ENCODE measurements at regions not wholly inside any gene's neighbourhood (a gene's known extent, or its start where the extent isn't known, plus 50 kb on each side); places are given as distances from the start of the nearest gene placed in this dataset.
"Not testable (repeated sequence)": the region's sequence is repeated elsewhere in the genome, so short reads cannot be mapped to it uniquely, and the experiment has no call there.

GRCh38 chr2:128413718-128414341 is 95.2 kb upstream of the HS6ST1 start:
- Histone ChIP-seq H3K27ac (ENCODE audit: low read length) (no peak overlapping the region), H3K27me3 (ENCODE audit: insufficient read depth, low read length) (no peaks in the 10 kb centered on the region), H3K4me1 (ENCODE audit: insufficient read depth, low read length) (no peaks in the 10 kb centered on the region; the same call in 1 of the 2 replicates), H3K9ac (ENCODE audit: low read depth, low read length) (no peak overlapping the region), H3K9me3 (ENCODE audit: insufficient read depth, low read depth, low read length) (no peaks in the 10 kb centered on the region), H3K4me3 (ENCODE audit: low read length) (no peak overlapping the region), H3K36me3 (ENCODE audit: insufficient read depth, low read depth, low read length) (no peaks in the 10 kb centered on the region)

- Histone ChIP-seq H3K27ac (ENCODE audit: low read length) (no peak overlapping the region), H3K9me3 (ENCODE audit: insufficient read depth, low read depth, low read length) (no peaks in the 10 kb centered on the region), H3K9ac (ENCODE audit: low read depth, low read length) (no peak overlapping the region), H3K36me3 (ENCODE audit: insufficient read depth, low read depth, low read length) (no peaks in the 10 kb centered on the region), H3K4me3 (ENCODE audit: low read length) (no peak overlapping the region), H3K4me1 (ENCODE audit: insufficient read depth, low read length) (no peaks in the 10 kb centered on the region; the same call in 1 of the 2 replicates), H3K27me3 (ENCODE audit: insufficient read depth, low read length) (no peaks in the 10 kb centered on the region)
Measured at GRCh38 chr2:128414351-128414750, 95.7 kb upstream of the HS6ST1 start.

GRCh38 chr2:128414946-128415778 is 96.5 kb upstream of the HS6ST1 start:
- Histone ChIP-seq H3K4me3 (ENCODE audit: low read length) (no peak overlapping the region), H3K9me3 (ENCODE audit: insufficient read depth, low read depth, low read length) (no peaks in the 10 kb centered on the region), H3K27ac (ENCODE audit: low read length) (no peak overlapping the region), H3K36me3 (ENCODE audit: insufficient read depth, low read depth, low read length) (no peaks in the 10 kb centered on the region), H3K27me3 (ENCODE audit: insufficient read depth, low read length) (no peaks in the 10 kb centered on the region), H3K9ac (ENCODE audit: low read depth, low read length) (no peak overlapping the region), H3K4me1 (ENCODE audit: insufficient read depth, low read length) (no peaks in the 10 kb centered on the region; the same call in 1 of the 2 replicates)

- no peaks in the 10 kb centered on the region for H3K36me3 ChIP-seq (ENCODE audit: insufficient read depth, low read depth, low read length)
- H3K27me3 ChIP-seq (ENCODE audit: insufficient read depth, low read length), result no peaks in the 10 kb centered on the region
- no peak overlapping the region for H3K4me3 ChIP-seq (ENCODE audit: low read length)
- H3K9ac ChIP-seq (ENCODE audit: low read depth, low read length), result no peak overlapping the region
- no peaks in the 10 kb centered on the region for H3K9me3 ChIP-seq (ENCODE audit: insufficient read depth, low read depth, low read length)
- H3K4me1 ChIP-seq (ENCODE audit: insufficient read depth, low read length), result no peaks in the 10 kb centered on the region; the same call in 1 of the 2 replicates
- no peak overlapping the region for H3K27ac ChIP-seq (ENCODE audit: low read length)
Measured at GRCh38 chr2:128415779-128416061, 97.1 kb upstream of the HS6ST1 start.

GRCh38 chr2:128416109-128416785 is 97.6 kb upstream of the HS6ST1 start:
- Histone ChIP-seq H3K27me3 (ENCODE audit: insufficient read depth, low read length) (no peaks in the 10 kb centered on the region), H3K27ac (ENCODE audit: low read length) (no peak overlapping the region), H3K4me1 (ENCODE audit: insufficient read depth, low read length) (no peaks in the 10 kb centered on the region; the same call in 1 of the 2 replicates), H3K9me3 (ENCODE audit: insufficient read depth, low read depth, low read length) (no peaks in the 10 kb centered on the region), H3K36me3 (ENCODE audit: insufficient read depth, low read depth, low read length) (no peaks in the 10 kb centered on the region), H3K9ac (ENCODE audit: low read depth, low read length) (no peak overlapping the region), H3K4me3 (ENCODE audit: low read length) (no peak overlapping the region)

- no peaks in the 10 kb centered on the region for H3K36me3 ChIP-seq (ENCODE audit: insufficient read depth, low read depth, low read length)
- H3K9me3 ChIP-seq (ENCODE audit: insufficient read depth, low read depth, low read length), result no peaks in the 10 kb centered on the region
- H3K27me3 ChIP-seq (ENCODE audit: insufficient read depth, low read length), result no peaks in the 10 kb centered on the region
- no peak overlapping the region for H3K9ac ChIP-seq (ENCODE audit: low read depth, low read length)
- H3K4me3 ChIP-seq (ENCODE audit: low read length), result no peak overlapping the region
- H3K4me1 ChIP-seq (ENCODE audit: insufficient read depth, low read length), result no peaks in the 10 kb centered on the region; the same call in 1 of the 2 replicates
- no peak overlapping the region for H3K27ac ChIP-seq (ENCODE audit: low read length)
Measured at GRCh38 chr2:128416806-128417205, 98.1 kb upstream of the HS6ST1 start.

GRCh38 chr2:128417264-128417663 is 98.6 kb upstream of the HS6ST1 start:
- H3K9me3 ChIP-seq (ENCODE audit: insufficient read depth, low read depth, low read length); H3K27ac ChIP-seq (ENCODE audit: low read length); H3K4me1 ChIP-seq (ENCODE audit: insufficient read depth, low read length); H3K9ac ChIP-seq (ENCODE audit: low read depth, low read length); H3K36me3 ChIP-seq (ENCODE audit: insufficient read depth, low read depth, low read length); H3K4me3 ChIP-seq (ENCODE audit: low read length); H3K27me3 ChIP-seq (ENCODE audit: insufficient read depth, low read length): not testable (repeated sequence)

GRCh38 chr2:128420131-128420530 is 101.5 kb upstream of the HS6ST1 start:
- Histone ChIP-seq H3K36me3 (ENCODE audit: insufficient read depth, low read depth, low read length) (no peaks in the 10 kb centered on the region), H3K9ac (ENCODE audit: low read depth, low read length) (no peak overlapping the region), H3K9me3 (ENCODE audit: insufficient read depth, low read depth, low read length) (peaks cover 7% of the 10 kb centered on the region), H3K27me3 (ENCODE audit: insufficient read depth, low read length) (no peaks in the 10 kb centered on the region), H3K4me1 (ENCODE audit: insufficient read depth, low read length) (no peaks in the 10 kb centered on the region; the same call in 1 of the 2 replicates), H3K27ac (ENCODE audit: low read length) (no peak overlapping the region), H3K4me3 (ENCODE audit: low read length) (no peak overlapping the region)

GRCh38 chr2:128420776-128421175 is 102.1 kb upstream of the HS6ST1 start:
- H3K36me3 ChIP-seq (ENCODE audit: insufficient read depth, low read depth, low read length), result no peaks in the 10 kb centered on the region
- no peak overlapping the region for H3K27ac ChIP-seq (ENCODE audit: low read length)
- H3K9ac ChIP-seq (ENCODE audit: low read depth, low read length), result no peak overlapping the region
- no peaks in the 10 kb centered on the region for H3K27me3 ChIP-seq (ENCODE audit: insufficient read depth, low read length)
- no peak overlapping the region for H3K4me3 ChIP-seq (ENCODE audit: low read length)
- H3K4me1 ChIP-seq (ENCODE audit: insufficient read depth, low read length), result no peaks in the 10 kb centered on the region; the same call in 1 of the 2 replicates
- H3K9me3 ChIP-seq (ENCODE audit: insufficient read depth, low read depth, low read length), result peaks cover 7% of the 10 kb centered on the region

- Histone ChIP-seq H3K27ac (ENCODE audit: low read length) (no peak overlapping the region), H3K9ac (ENCODE audit: low read depth, low read length) (no peak overlapping the region), H3K36me3 (ENCODE audit: insufficient read depth, low read depth, low read length) (no peaks in the 10 kb centered on the region), H3K4me1 (ENCODE audit: insufficient read depth, low read length) (no peaks in the 10 kb centered on the region; the same call in 1 of the 2 replicates), H3K4me3 (ENCODE audit: low read length) (no peak overlapping the region), H3K9me3 (ENCODE audit: insufficient read depth, low read depth, low read length) (peaks cover 7% of the 10 kb centered on the region), H3K27me3 (ENCODE audit: insufficient read depth, low read length) (no peaks in the 10 kb centered on the region)
Measured at GRCh38 chr2:128421286-128421685, 102.6 kb upstream of the HS6ST1 start.

- Histone ChIP-seq H3K27me3 (ENCODE audit: insufficient read depth, low read length) (no peaks in the 10 kb centered on the region), H3K4me3 (ENCODE audit: low read length) (no peak overlapping the region), H3K4me1 (ENCODE audit: insufficient read depth, low read length) (no peaks in the 10 kb centered on the region), H3K9ac (ENCODE audit: low read depth, low read length) (no peak overlapping the region), H3K9me3 (ENCODE audit: insufficient read depth, low read depth, low read length) (peaks cover 7% of the 10 kb centered on the region), H3K27ac (ENCODE audit: low read length) (no peak overlapping the region), H3K36me3 (ENCODE audit: insufficient read depth, low read depth, low read length) (no peaks in the 10 kb centered on the region)
Measured at GRCh38 chr2:128421861-128422311, 103.2 kb upstream of the HS6ST1 start.
